MM.1S (cell line): ENCODE measurements at regions not wholly inside any gene's neighbourhood (a gene's known extent, or its start where the extent isn't known, plus 50 kb on each side); places are given as distances from the start of the nearest gene placed in this dataset.

Experiments used
- EZH2 ChIP-seq: fragments of 300-600 bp; sonication (generic); optimal IDR thresholded peaks from 2 replicates; pipeline ENCODE3; 2017; ENCODE audit warnings: low read depth, mild to moderate bottlenecking, antibody characterized with exemption, low read length, mixed read lengths
- TF ChIP-seq, protein P1 (sequence below): fragments of 300-600 bp; sonication (generic); IDR thresholded peaks from 2 replicates; pipeline ENCODE4 v1.5.1; 2016; ENCODE audit warnings: antibody characterized with exemption, low read length, mixed read lengths

DNA sequence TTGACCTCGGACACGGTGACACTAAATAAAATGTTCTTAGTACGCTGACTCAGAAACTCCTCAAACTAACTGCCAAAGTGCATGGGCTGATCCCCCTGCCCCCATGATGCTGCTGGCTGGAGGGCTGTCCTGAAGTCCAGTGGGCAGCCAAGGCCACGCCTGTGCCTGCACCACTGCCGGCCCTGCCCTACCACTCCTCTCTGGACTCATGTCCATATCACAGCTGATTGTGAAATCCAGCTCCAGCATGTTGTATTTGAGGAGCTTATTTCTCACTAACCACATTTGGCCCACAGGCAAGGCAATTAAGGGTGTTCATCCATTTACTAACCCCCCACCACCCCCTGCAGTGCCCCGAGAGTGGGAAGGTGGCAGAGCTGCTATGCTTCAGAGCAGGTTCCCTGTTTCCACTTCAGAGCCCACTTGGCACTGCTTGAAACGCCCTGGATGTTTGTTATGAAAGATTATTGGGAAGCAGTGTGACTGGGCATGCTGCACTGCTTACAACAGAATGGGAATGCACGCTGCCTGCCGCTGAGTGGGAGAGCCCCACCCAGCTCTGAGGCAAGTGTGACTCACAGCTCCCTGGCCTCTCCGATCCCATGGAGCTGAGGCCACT is 114.0 kb downstream of the UQCRFS1 start:
- TF ChIP-seq, protein P1, sequence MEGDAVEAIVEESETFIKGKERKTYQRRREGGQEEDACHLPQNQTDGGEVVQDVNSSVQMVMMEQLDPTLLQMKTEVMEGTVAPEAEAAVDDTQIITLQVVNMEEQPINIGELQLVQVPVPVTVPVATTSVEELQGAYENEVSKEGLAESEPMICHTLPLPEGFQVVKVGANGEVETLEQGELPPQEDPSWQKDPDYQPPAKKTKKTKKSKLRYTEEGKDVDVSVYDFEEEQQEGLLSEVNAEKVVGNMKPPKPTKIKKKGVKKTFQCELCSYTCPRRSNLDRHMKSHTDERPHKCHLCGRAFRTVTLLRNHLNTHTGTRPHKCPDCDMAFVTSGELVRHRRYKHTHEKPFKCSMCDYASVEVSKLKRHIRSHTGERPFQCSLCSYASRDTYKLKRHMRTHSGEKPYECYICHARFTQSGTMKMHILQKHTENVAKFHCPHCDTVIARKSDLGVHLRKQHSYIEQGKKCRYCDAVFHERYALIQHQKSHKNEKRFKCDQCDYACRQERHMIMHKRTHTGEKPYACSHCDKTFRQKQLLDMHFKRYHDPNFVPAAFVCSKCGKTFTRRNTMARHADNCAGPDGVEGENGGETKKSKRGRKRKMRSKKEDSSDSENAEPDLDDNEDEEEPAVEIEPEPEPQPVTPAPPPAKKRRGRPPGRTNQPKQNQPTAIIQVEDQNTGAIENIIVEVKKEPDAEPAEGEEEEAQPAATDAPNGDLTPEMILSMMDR: no peak
- TF ChIP-seq EZH2: no peak
